Vagina (tissue), 2 donors: ENCODE measurements at regions not wholly inside any gene's neighbourhood (a gene's known extent, or its start where the extent isn't known, plus 50 kb on each side); places are given as distances from the start of the nearest gene placed in this dataset.

Source experiments
- CTCF ChIP-seq, 3 experiments: fragments of 450-650 bp in 2 of 3; fragments of 200-600 bp in 1 of 3; sonication (generic) in 1 of 3; IDR thresholded peaks; one replicate each; pipeline ENCODE4 v1.5.1; 2017 to 2019; ENCODE audit warnings: antibody characterized with exemption in 3 of 3, mild to moderate bottlenecking in 2 of 3, moderate library complexity in 2 of 3
- POLR2A ChIP-seq, 2 donors: fragments of 450-650 bp; IDR thresholded peaks; one replicate each; pipeline ENCODE4 v1.6.1; 2017; ENCODE audit warnings: antibody characterized with exemption in 2 of 2, mild to moderate bottlenecking in 2 of 2, moderate library complexity in 2 of 2
- POLR2AphosphoS5 ChIP-seq, 2 donors: sonication (generic); formaldehyde crosslinking; IDR thresholded peaks; one replicate each; pipeline ENCODE4 v1.9.0; 2017; ENCODE audit warnings: antibody characterized with exemption in 2 of 2, mild to moderate bottlenecking in 2 of 2, low read depth in 1 of 2; ENCODE audit not compliant: insufficient read depth in 1 of 2

- TF ChIP-seq CTCF (IDR thresholded peaks at IDR 0.05) (no peak), POLR2A (IDR thresholded peaks at IDR 0.05) (no peak), POLR2AphosphoS5 (IDR thresholded peaks at IDR 0.05; ENCODE audit: insufficient read depth in 1 of 2, low read depth in 1 of 2) (no peak)
These were observed 143.1 kb upstream of the ZNF236 start for GRCh38 chr18:76679259-76679658.
